SK-N-MC (cell line): ENCODE measurements at regions not wholly inside any gene's neighbourhood (a gene's known extent, or its start where the extent isn't known, plus 50 kb on each side); places are given as distances from the start of the nearest gene placed in this dataset.
"Not testable (repeated sequence)": the region's sequence is repeated elsewhere in the genome, so short reads cannot be mapped to it uniquely, and the experiment has no call there.

Experiments used
- DNase-seq: peaks from one replicate; pipeline ENCODE4 v3.0.0-alpha.2; 2011; ENCODE audit warnings: low read depth, low spot score
- H3K27ac ChIP-seq: fragments of 200-600 bp; sonication (generic); 2 replicates; pipeline ENCODE4 v1.5.1; 2016; ENCODE audit warnings: mixed run types
- H3K36me3 ChIP-seq: fragments of 200-600 bp; sonication (generic); 2 replicates; pipeline ENCODE4 v1.6.1; 2017; ENCODE audit warnings: antibody characterized with exemption, low read length, mixed read lengths; ENCODE audit not compliant: insufficient read depth
- H3K4me3 ChIP-seq: fragments of 200-600 bp; sonication (generic); 2 replicates; pipeline ENCODE4 v1.5.1; 2016
- H3K9ac ChIP-seq: fragments of 200-600 bp; sonication (generic); 2 replicates; pipeline ENCODE4 v1.8.0; 2017; ENCODE audit warnings: mixed run types, mixed read lengths; ENCODE audit not compliant: insufficient read length
- H3K9me3 ChIP-seq: fragments of 200-600 bp; sonication (generic); 2 replicates; pipeline ENCODE4 v1.6.1; 2017; ENCODE audit warnings: low read depth, mild to moderate bottlenecking, antibody characterized with exemption, low read length, moderate library complexity, mixed read lengths
- EZH2 ChIP-seq: fragments of 200-600 bp; sonication (generic); IDR thresholded peaks from one replicate; pipeline ENCODE4 v1.6.1; 2017; ENCODE audit warnings: antibody characterized with exemption
- FOXP2 ChIP-seq: optimal IDR thresholded peaks from 2 replicates; pipeline ENCODE3; 2011; ENCODE audit warnings: mild to moderate bottlenecking, moderate library complexity; ENCODE audit not compliant: insufficient read depth; ENCODE audit errors: extremely low read length, control extremely low read depth
- POLR2AphosphoS5 ChIP-seq: IDR thresholded peaks from 2 replicates; pipeline ENCODE4 v1.6.1; 2012; ENCODE audit warnings: mild to moderate bottlenecking, low read depth, low read length, borderline replicate concordance

DNA sequence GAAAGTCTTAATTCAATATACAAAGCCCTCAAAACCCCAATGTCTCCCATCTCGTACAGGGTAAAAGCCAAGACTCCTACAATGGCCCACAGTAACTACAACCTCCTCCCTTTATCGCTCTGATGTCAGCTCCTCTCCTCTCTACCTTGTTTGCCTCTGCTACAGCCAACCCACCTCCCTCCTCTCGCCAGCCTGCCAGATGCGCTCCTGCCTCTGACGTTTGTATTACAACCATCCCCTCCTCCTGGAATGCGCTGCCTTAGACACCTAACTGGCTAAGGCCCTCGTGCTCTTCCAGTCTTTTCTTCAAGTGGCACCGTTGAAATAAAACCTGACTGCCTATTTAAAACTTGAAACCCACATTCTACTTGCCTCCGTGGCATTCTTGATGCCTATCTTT lies 115.3 kb upstream of the MYO3A start:
- H3K36me3 ChIP-seq = no peaks in the 10 kb centered on the region
- H3K27ac ChIP-seq = no peak overlapping the region
- DNase-seq = no peak
- no peaks in the 10 kb centered on the region for H3K9me3 ChIP-seq
- H3K9ac ChIP-seq = no peak overlapping the region
- TF ChIP-seq EZH2 (no peak), FOXP2 (no peak), POLR2AphosphoS5 (no peak)
- H3K4me3 ChIP-seq = no peak overlapping the region

DNA sequence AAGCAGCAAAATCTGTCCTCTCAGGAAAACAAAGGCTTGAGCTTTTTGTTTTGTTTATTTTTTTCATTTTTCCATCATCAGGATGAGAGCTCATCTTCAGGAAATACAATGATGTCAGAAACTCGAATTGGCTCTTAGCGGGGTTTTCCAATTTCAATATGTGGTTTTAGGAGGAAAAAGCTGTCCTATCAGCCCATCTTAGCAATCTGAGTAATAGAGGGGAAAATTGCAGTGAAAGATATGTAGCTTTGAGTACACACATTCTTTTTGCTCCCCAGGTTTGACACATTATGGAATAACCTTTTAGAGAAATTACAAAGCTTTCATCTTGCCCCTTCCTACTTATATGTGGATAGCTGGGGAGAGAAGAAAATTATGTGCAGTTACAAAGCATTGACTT lies 113.6 kb upstream of the MYO3A start:
- Histone ChIP-seq H3K9me3 (no peaks in the 10 kb centered on the region), H3K27ac (no peak overlapping the region), H3K9ac (no peak overlapping the region), H3K36me3 (no peaks in the 10 kb centered on the region), H3K4me3 (no peak overlapping the region)
- no peak for DNase-seq
- TF ChIP-seq POLR2AphosphoS5 (no peak), FOXP2 (no peak), EZH2 (no peak)

DNA sequence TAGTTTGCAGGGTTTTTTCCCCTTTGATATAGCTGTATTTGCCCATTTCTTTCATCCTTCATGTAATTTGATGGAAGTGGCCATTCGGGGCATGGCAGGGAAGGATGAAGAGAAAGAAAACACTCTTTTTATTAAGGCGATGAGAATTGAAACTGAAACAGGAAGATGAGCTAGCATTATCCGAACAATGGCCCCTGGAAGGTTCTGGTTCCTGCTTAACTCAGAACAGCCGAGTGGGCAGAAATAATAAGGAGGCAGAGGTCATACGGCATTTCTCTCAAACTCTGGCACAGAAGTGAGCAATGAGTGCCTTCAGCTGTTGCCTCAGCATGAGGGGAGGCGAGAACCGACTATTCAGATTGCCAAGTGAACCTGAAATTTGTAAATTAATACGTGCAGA lies 113.2 kb upstream of the MYO3A start:
- Histone ChIP-seq H3K27ac (no peak overlapping the region), H3K9ac (no peak overlapping the region), H3K9me3 (no peaks in the 10 kb centered on the region), H3K36me3 (no peaks in the 10 kb centered on the region), H3K4me3 (no peak overlapping the region)
- no peak for DNase-seq
- TF ChIP-seq EZH2 (no peak), FOXP2 (no peak), POLR2AphosphoS5 (no peak)

DNA sequence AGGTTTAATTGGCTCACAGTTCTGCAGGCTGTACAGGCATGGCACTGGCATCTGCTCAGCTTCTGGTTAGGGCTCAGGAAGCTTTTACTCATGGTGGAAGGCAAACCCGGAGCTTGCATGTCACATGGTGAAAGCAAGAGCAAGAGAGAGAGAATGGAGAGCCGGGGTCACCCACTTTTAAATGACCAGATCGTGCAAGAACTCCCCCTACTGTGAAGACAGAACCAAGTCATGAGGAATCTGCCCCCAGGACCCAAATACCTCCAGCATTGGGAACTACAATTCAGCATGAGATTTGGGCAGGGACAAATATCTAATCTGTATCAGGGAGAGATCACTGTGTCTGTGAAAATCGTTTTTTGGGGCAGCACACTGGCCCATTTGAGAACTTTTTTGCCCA lies 110.0 kb upstream of the MYO3A start:
- TF ChIP-seq EZH2 = no peak
- TF ChIP-seq FOXP2 = no peak
- TF ChIP-seq POLR2AphosphoS5 = no peak
- Histone ChIP-seq H3K4me3 (no peak overlapping the region), H3K36me3 (no peaks in the 10 kb centered on the region), H3K9me3 (no peaks in the 10 kb centered on the region), H3K27ac (no peak overlapping the region), H3K9ac (no peak overlapping the region)
- DNase-seq = no peak

DNA sequence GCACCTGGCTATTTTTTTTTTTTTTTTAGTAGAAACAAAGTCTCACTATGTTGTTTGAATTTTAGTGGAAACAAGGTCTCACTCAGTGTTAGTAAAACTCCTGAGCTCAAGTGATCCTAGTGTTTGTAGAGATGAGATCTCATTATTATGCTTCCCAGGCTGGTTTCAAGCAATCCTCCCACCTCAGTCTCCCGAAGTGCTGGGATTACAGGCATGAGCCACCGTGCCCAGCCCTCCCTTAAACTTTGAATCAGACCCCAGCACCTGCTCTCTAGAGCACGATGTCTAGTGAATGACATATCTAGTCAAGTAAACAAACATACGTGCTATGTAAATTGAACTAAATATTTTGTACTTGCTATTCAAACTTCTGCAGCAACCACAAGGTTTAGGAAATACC lies 105.6 kb upstream of the MYO3A start:
- H3K9me3 ChIP-seq = no peaks in the 10 kb centered on the region
- no peak overlapping the region for H3K27ac ChIP-seq
- H3K9ac ChIP-seq = no peak overlapping the region
- H3K4me3 ChIP-seq = no peak overlapping the region
- no peaks in the 10 kb centered on the region for H3K36me3 ChIP-seq
- DNase-seq = no peak
- no peak for TF ChIP-seq EZH2
- no peak for TF ChIP-seq POLR2AphosphoS5
- TF ChIP-seq FOXP2 = no peak

DNA sequence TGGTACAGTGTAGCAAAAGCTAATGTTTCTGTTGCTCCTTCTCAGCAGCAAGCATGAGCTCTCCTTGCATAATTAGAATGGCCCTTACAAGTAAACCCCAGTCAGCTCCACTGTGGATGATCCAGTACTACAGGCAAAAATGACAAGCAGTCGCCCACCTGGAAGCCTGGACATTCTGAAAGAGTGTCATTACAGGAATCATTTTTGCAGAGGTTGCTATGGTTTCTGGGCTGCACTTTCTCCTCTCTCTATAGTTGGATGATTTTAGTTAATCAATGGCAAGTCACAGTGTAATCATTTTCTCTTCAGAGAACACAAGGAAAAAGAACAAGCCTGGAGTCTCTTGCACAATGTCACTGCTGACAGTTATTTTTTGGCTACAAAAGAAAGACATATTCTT lies 102.9 kb upstream of the MYO3A start:
- Histone ChIP-seq H3K9ac (no peak overlapping the region), H3K4me3 (no peak overlapping the region), H3K36me3 (no peaks in the 10 kb centered on the region), H3K9me3 (no peaks in the 10 kb centered on the region), H3K27ac (no peak overlapping the region)
- TF ChIP-seq POLR2AphosphoS5 = no peak
- no peak for TF ChIP-seq EZH2
- no peak for TF ChIP-seq FOXP2
- DNase-seq = no peak

DNA sequence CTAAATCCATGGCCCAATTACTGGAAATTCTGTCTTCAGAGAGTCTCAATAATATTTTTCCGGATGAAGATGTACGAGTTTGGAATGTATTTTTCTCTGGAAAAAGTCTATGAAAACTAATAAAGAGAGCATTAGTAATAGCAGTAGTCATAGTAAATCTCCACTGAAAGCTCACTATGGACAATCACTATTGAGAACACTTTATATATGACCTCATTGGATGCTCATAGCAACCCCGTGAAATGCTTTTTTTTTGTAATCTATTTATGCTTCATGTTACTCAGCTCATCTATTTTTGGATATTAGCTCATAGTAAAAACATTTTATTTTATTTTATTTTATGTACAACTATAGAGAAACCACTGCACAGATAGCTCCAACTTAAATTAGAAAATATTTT lies 94.3 kb upstream of the MYO3A start:
- H3K9me3 ChIP-seq = no peaks in the 10 kb centered on the region
- no peak overlapping the region for H3K9ac ChIP-seq
- no peak overlapping the region for H3K27ac ChIP-seq
- H3K36me3 ChIP-seq = no peaks in the 10 kb centered on the region
- no peak for DNase-seq
- TF ChIP-seq POLR2AphosphoS5 (no peak), FOXP2 (no peak), EZH2 (no peak)
- no peak overlapping the region for H3K4me3 ChIP-seq

DNA sequence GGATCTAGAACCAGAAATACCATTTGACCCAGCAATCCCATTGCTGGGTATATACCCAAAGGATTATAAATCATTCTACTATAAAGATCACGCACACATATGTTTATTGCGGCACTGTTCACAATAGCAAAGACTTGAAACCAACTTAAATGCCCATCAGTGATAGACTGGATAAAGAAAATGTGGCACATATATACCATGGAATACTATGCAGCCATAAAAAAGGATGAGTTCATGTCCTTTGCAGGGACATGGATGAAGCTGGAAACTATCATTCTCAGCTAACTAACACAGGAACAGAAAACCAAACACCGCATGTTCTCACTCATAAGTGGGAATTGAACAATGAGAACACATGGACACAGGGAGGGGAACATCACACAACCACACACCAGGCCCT lies 93.2 kb upstream of the MYO3A start:
- H3K27ac ChIP-seq, H3K9ac ChIP-seq, H3K36me3 ChIP-seq, H3K4me3 ChIP-seq, H3K9me3 ChIP-seq, DNase-seq: not testable (repeated sequence)

DNA sequence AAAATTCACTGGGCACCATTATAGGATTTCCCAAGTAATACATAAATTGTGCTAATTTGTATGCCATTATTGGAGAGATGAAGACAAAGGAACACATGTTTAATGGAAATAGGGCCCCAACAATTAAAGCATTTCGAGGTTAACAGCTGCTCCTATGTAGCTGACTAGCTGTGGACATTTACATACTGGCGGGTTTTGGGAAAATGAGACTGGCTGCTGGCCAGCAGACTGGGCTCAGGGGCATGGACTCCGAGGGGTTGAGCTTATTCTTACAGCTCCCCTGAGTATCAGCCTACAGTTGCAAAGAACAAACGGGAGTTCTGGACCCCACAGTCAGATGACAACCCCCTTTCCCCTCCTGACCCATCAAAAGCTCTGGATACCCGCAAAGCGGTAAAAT lies 91.9 kb upstream of the MYO3A start:
- no peak for TF ChIP-seq FOXP2
- no peak for TF ChIP-seq POLR2AphosphoS5
- TF ChIP-seq EZH2 = no peak
- H3K9ac ChIP-seq = no peak overlapping the region
- H3K27ac ChIP-seq = no peak overlapping the region
- H3K4me3 ChIP-seq = no peak overlapping the region
- DNase-seq = no peak
- H3K9me3 ChIP-seq = no peaks in the 10 kb centered on the region
- H3K36me3 ChIP-seq = no peaks in the 10 kb centered on the region

DNA sequence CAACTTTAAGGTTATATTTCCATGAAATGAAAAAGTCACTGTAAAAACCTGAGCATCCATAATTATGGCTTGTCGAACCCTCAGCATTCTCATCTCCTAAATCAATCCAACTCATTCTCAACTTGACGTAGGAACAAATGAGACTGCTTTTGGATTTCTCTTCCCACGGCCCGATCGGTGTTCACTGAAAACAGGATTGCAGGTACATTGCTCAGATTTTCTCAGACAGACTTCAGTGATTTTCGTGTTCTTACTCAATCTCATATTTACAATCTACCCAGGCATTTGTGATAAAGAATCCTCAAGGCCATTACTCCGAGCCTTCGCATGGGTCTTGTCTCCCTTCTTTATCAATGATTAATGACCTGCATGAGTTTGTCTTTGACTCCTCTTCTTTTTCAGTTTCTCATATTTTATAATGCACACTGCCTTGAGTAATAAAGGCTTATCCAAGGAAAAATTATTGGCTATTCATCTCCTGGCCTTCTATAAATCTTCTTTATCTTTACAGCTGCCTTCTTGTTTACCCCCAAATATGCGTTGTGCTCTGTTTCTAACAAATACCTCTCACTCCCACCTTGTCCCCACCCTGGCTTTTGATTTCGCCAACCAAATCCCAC lies 90.4 kb upstream of the MYO3A start:
- no peak overlapping the region for H3K4me3 ChIP-seq
- H3K36me3 ChIP-seq = no peaks in the 10 kb centered on the region
- H3K27ac ChIP-seq = no peak overlapping the region
- no peaks in the 10 kb centered on the region for H3K9me3 ChIP-seq
- no peak overlapping the region for H3K9ac ChIP-seq
- TF ChIP-seq EZH2 (no peak), FOXP2 (no peak), POLR2AphosphoS5 (no peak)
- DNase-seq = no peak

DNA sequence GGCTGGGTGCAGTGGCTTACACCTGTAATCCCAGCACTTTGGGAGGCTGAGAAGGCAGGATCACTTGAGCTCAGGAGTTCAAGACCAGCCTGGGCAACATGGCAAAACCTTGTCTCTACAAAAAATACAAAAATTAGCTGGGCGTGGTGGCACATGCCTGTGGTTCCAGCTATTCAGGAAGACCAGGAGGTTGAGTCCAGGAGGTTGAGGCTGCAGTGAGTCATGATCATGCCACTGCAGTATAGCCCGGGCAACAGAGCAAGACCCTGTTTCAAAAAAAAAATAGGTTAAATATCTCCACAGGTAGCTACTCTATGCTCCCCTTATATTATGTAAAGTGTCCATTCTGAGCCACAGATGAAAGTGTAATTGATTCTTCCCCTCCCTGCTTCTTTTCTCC lies 89.3 kb upstream of the MYO3A start:
- H3K36me3 ChIP-seq, DNase-seq, H3K9me3 ChIP-seq, H3K4me3 ChIP-seq, H3K27ac ChIP-seq, H3K9ac ChIP-seq: not testable (repeated sequence)
